Inflammatory macrophage treated with lipopolysaccharide for 4 hours (primary cell): ENCODE measurements at regions not wholly inside any gene's neighbourhood (a gene's known extent, or its start where the extent isn't known, plus 50 kb on each side); places are given as distances from the start of the nearest gene placed in this dataset.

Experiments
- DNase-seq: peaks from one replicate; pipeline ENCODE4 v3.0.0-alpha.2; 2020

DNA sequence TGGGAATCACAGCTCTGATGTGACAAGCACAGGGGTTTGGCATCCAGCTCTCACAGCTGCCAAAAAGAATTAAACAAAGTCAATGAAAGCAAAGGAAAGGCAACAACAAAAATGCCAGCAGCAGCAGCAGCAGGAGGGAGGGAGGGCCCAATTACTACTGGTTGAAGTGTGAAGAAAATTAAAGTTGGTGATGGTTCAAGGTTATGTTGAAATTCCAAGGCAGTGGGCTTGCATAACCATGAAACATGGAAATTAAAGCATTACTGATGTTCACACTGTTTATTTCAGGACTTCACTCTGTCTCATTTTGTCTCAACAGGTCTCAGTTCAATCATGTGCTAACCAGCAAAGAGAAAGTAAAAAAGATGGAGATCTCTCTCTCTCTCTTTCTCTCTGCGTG, 220.3 kb upstream of the LYPLAL1 start:
- DNase-seq: no peak

DNA sequence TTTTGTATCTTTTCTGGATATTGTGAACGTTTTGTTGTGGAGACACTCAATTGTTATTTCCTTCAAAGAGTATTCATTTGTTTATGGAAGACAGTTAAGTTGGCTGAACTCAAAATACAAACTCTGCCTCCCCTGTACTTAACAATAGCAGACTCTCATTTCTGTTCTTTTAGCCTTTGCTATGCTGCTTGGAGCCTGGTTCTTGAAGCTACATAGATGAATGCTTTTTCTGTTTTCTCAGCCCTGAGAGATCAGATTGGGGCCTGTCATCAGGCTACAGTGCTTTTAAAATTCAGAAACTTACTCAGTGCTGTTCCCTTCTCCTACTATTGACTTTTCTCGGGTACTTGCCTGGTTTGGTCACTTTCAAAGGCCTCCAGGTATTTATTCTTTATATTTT, 215.7 kb upstream of the LYPLAL1 start:
- DNase-seq: no peak

DNA sequence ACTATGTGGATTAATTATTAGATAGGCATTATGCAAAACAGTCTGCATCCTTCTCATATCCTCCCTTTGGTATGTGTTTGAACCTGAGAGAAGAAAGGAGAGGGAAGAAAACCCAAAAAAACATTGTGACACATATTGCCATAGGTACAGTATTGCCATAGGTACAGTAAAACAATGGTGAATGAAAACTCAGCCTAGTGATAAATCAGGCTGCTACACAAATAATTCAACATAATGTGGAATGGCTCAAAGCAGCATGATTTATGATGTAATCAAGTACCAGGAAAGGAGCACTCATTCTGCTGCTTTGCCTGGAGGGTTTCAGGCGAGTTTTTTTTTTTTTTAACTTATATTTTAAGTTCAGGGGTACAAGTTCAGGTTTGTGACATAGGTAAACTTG, 213.9 kb upstream of the LYPLAL1 start:
- no peak for DNase-seq

DNA sequence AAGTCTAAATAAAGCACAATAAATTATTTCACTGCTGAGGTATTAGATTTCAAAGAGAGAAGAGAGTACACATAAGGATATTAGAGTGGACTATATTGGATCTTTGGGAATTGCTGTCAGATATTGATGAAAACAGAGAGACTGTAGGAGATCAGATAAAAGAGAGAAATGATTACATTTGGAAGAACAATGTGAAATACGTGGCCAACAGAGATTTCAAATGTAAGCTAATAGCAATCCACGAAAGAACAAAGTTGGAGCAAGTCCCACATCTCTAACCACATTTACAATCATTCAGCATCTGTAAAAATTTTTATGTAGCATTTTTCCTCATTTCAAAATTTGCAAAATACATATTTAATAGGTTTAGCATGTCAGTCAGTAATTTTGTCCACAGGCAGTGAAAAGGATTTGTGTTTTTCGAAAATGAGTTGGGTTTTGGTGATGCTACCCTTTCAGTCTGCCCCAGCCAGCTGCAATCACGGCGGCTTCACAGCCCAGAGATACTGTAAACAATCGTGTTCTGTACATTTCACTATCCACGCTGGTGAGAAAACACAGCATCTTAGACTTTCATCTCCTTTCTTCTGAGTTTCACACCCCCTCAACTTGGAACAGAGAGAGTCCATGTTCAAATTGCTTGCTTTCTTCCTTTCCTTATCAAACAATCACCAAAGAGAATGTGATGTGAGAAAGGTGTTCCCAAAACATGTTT, 209.1 kb upstream of the LYPLAL1 start:
- no peak for DNase-seq

DNA sequence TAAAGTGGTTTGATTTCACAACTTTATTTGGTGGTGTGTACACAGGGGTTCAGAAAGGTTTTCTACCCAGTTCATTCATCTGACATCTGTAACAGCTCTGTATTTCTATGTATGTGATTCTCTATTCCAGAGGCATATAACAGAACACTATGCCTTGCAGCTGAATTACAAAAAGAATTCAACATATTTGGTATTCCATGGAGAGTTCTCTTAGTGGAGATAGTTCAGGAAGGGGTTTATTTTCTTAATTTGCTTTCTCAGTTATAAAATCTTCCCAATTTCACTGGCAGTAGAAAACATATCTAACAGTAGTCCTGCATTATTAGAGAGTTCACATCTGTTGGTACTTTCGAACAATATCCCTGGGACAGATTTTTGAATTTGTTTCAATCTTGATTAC, 207.9 kb upstream of the LYPLAL1 start:
- no peak for DNase-seq

DNA sequence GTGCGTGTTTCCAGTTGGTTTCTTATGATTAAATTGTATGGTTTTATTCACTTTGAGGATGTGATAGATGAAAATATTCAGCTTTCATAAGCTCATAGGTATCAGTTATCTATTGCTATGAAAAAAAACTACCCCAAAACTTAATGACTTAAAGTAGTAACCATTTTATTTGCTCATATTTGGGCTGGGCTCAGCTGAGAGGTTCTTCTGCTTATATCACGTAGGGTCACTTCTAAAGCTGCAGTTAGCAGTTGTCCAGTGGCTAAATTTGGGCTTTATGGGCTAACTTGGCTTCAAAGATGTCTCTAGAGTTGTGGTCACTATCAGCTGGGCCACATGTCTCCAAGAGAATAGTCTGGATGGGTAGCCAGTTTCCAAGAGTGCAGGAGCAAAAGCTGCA, 206.4 kb upstream of the LYPLAL1 start:
- no peak for DNase-seq

DNA sequence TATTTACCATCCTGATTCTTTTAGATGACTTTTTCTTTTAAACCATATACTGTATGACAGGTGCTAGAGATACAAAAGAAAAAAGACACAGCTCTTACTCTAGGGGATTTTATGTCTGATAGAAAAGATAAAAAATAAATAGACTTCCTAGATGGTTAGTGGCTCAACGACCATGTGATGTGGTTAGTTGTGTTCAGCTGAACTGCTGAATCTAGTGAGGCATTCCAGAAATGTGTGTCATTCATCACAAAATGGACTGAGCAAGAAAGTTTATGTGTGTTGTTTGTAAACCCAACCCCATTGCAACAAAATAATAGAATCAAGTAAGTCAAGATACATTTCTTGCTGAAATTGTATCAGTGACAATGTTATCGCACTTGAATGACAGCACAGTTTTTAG, 205.8 kb upstream of the LYPLAL1 start:
- no peak for DNase-seq

DNA sequence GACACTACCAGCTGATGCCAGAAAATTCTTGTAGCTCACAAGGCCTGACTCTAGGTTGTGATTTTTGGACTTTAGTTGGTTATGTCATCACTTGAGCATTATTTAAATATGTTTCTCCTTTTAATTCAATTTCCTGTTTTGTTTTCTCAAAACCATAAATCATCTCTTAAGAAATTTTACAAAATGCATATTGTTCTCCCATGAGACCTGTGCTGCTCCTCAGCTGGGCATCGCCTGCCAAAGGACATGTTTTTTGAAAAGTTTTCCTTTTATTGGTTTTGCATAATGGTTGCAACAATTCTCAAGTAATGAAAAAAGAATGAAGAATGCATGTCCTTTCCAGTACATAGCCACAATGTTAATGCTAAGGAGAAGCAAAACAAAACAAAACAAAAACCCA, 204.7 kb upstream of the LYPLAL1 start:
- no peak for DNase-seq

DNA sequence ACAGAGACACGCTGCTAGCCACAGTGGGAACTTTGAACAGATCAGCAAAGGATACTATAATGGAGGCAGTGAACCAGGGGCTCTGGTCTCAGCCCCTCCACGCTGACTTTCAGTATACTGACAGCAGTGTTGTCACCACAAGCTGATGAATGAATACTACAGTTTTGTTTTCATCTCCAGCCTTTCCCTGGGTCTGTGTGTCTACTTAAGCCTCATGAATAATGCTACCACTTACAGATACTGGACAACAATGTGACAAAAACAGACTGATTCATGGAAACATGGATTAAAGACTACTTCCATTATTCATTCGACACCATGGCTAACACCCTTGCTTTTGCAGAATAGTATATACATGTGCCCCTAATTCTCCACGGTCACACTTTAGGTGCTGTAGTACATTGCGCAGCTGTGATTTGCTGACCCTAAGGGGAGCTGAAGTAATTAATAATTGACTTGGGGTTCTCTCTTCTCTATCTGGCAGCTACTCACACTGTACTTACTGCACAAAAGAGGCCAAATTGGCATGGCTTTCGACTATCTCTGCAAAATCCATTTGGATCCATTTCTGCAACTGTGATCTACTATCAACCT, 203.2 kb upstream of the LYPLAL1 start:
- no peak for DNase-seq

DNA sequence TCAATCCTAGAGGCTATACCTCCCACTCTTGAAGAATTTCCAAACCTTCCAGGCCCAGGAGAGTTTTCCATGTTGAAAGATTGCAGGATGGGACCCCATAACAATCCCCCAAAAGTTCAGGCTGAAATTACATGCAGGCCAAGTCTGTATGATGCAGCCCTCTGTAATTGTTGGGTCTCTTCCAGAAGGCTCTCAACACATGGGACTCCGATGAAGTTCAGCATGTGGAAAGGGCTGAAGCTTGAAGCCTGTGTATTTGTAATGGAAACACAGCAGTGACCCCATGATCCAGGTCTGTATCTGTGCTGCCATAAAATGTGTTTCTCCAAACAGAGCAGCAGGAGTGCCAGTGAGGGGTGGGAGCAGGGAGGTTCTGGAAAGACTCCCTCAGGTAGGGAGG, 202.5 kb upstream of the LYPLAL1 start:
- no peak for DNase-seq

DNA sequence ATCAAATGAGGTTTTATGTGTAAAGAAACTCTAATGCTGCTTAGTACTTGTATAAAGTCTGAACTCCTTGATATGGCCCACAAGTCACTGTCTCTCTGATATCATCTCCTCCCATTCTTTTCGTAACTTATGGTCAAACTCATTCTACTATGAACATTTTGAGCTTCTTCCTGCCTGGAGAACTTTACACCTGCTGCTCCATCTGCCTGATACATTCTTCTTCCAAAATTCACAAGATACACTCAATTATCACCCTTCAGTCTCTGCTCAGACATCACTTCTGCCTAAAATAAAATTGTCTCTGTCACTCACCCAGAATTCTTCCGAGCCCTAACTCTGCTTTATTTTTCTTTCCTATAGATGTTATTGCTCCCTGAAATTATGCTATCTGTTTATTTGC, 192.8 kb upstream of the LYPLAL1 start:
- no peak for DNase-seq

DNA sequence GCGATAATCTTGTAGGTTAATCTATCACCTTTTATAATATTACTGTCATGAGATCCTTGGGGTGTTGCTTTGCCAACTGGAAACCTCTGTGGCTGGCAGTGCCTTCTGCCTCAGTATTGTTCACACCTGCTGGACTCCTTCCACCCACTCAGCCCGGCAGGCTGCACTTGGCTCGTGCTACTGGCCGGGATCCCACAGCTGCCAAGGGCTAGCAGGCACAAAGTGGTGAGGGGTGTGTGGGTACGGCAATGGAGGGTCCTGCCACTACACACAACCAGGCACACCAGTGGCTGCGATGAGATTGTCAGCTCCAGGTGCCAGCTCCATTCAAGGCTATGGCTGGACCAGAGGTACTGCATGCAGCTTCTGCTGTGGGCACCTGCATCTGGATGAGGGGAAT, 191.2 kb upstream of the LYPLAL1 start:
- DNase-seq: no peak

DNA sequence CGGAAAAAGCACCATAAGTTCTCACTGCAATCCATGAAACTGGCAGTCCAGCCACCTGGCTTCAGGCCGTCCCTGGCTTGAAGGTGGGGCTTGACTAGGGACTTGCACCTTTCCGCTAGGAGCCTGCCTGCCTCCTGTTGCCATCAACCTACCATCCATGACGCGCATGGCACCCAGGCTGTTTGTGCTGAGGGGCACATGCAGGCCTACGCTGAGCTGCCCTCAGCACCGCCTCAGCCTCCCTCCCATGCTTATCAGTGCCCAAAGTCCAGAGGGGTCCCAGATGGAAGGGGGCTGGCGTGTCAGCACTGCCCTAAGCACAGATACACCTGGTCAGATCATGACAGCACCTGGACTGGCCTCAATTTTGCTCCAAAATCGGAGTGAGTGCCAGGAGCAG, 190.2 kb upstream of the LYPLAL1 start:
- no peak for DNase-seq

DNA sequence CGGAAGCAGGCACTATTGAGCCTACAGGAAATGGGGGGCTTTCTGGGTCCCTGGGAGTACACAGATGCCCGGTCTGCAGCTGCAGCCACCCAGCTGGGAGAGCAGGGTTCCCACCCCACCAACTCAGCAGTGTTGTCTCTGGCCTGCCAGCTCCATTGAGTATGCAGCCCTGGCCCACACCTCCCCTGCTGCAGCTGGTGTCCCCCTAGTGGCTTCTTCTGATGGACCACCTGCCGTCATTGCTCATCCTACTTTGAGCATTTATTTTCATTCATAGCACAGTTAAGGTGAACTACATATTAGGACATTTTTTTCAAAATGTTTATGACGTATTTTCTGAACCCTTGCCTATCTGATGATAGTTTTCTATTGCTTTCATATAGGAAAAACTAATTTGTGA, 189.8 kb upstream of the LYPLAL1 start:
- DNase-seq: no peak

DNA sequence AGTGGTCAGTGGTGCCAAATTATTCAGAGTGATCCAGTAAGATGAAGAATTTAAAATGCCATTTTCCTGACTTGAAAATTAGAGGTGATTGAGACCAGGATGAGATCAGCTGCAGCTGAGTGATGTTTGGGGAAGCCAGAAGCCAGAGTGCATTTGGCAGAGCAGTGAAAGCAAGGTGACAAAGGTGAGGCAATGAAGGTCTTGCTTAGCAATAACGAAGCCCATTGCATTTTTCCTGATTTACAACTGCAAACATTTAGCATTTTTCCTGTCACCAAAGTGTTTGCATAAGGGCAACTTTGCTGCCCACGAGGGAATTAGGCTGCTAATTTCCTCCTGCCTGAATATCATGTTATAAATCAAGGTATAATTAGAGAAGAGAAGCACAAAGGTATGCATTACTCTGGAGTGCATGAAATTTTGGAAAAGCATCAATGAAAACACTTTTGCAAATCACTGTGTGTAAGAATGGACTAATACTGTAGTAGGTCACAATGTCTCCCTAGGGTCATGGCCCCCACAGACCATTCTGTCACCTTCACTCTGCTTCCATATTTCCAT, 188.2 kb upstream of the LYPLAL1 start:
- DNase-seq: no peak

DNA sequence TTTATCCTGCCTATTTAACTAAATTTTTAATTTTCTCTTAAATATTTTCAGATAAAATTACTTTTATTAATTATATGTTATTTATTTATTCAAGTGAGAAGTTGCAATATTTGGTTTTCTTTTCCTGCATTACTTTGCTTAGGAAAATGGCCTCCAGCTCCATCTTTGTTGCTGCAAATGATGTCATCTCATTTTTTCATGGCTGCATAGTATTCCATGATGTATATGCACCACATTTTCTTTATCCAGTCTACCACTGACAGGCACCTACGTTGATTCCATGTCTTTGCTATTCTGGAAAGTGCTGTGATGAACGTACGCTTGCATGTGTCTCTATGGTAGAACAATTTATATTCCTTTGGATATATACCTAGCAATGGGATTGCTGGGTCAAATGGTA, 186.9 kb upstream of the LYPLAL1 start:
- no peak for DNase-seq

DNA sequence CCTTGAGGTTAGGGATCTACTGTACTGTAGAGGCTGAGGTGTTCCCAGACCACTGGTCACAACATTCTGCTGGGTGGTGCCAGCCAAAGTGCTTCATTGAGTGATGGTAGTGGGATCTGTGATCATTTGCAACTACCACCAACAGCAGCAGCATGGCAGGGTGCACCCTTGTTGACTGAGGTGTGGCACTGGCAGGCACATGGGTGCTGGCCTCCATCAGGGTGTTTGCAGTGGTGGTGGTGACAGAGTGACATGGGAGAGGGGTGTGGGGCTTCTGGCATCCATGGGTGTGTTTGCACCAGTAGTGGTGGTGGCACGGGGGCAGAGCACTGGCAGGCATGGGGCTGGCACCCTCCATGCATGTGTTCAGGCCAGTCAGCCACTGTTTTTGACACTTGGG, 183.7 kb upstream of the LYPLAL1 start:
- no peak for DNase-seq

DNA sequence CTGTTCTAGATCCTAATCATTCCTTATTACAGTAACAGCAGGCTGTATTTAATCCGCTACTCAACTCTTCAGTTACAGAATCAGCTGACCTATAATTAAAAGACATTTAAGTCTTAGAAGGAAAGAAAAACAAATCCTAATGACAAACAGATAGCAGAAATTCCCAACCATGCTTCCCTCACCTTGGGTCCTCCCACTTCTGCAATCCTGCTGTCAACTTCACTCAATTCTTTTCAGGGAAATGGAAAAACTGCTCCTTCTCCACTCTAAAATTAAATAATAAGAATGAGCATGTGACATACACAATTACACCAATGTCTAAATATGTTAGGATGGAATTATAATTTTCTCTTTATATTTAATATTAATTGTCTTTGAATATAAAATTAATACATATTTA, 182.6 kb upstream of the LYPLAL1 start:
- DNase-seq: no peak

DNA sequence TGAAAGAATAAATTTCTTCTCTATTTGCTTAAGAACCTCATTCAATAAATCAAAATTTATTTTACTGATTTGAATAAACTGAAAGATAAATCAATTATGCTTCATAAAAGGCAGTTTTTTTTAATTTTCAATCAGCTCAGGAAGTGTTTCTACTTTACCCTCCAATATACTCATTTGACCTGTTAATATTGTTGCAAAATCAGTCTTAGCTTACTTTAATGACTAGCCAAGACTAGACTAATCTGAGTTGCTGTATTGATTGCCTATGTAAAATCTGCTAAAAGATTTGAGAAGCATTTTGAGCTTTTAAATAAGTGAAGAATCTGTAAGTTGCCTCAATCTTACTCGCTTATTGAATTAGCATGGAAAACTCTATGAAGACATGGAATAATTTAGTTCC, 179.1 kb upstream of the LYPLAL1 start:
- DNase-seq: no peak

DNA sequence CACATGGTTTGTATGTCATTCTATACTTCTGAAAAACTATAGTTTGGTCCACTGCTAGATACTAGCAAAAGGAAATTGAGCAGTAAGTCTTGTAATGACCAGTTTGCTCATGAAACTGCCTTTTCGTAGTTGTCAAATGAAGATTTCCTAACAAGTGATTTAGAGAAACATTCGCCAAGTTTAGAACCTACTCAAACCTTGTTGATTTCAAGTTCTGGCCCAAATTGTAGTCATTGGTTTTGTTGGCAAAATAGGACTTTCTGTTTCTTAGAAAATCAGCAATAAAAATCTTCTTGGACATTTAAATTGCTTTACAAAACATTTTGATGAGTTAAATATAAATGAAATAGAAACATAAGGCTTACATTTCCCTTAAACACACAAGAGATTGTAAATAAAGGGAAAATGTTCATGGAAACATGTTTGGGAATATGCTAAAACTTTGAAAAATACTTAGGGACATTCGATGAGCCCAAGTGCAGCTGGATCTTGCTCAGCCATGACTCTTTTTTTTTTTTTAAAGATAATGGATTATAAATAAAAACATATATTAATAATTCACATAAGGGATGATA, 178.5 kb upstream of the LYPLAL1 start:
- no peak for DNase-seq

DNA sequence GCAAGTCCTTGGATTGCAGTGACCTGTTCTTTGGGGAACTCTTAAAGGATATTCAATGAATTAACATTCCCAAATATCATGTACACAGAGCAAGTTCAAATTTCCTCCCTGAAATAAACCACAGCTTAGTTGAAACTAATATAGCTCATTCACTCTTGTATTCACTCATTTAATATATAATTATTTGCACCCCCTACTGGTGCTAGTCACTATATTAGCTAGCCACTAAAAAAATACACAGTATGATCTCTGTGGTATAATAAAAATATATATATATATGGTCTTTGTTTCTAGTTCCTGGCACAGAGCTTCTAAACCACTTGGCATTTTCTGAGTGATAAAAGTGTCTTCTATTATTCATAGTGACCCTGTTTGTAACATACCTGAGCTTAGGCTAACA, 177.3 kb upstream of the LYPLAL1 start:
- no peak for DNase-seq

DNA sequence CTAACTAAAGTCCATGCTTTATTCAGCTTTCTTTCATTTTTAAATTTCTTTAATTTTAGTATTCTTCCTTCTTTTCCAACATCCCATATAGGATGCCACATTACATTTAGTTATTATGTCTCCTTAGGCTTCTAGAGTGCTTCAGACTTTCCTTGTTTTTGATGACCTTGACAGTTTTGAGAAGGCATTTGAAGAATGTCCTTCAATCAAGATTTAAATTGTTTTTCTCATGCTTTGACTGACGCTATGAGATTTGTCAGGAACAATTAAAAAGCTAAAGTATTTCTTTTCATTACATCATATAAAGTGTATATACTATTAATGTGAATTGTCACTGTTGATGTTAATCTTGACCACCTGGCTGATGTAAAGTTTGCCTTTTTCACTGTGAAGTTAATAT, 173.7 kb upstream of the LYPLAL1 start:
- DNase-seq: no peak

DNA sequence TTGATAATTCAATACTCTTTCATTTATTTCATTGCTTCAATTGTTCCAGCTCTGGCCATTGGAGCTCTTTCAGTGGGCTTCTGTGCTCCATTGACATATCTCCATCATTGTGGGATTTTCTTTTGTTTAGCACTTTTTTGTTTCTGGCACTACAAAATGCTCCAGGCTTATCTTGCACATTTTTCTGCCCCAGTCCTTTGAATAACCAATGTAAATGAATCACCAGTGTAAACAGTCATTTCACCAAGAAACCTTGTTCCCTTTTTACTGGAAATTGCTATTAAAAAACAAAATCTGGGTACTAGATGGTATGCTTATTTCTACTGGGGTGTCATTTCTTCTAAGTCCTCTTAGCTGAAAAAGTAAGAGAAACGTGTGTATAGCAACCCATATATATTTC, 173.0 kb upstream of the LYPLAL1 start:
- DNase-seq: no peak

DNA sequence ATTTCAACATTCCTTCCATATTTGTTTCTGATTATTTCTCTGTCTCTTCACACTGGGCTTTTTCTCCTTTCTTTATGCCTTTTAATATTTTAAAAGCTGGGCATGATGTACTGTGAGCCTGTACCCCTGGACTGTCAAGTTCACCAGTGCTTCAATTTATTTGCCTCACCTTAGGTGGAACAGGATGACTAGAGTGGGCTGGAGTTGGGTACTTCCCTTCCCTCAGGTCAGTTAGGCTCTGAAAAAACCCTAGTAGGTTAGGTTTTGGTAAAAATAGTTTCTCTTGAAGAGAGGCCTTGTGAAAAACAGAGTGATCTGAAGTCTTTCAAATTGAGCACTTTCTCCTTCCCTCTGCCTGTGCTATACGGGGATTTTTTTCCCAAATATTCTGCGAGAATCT, 163.0 kb upstream of the LYPLAL1 start:
- no peak for DNase-seq

DNA sequence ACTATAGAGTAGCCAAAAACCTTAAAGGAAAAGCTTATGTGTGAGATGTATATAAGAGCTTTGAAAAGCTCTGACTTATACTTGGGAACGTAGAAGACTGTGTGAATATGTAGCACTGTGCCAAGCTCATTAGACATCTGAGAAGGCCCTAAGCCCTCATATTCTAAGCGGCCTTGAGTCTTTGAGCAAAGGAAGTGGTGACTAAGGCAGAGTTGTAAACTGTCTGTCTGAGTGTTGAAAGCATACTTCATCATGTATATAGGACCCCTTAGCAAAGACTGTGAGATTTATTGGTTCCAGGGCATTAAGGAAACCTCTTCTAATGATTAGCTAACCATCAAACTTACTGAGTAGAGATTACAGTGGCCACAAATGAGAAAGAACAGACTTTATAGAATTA, 153.3 kb upstream of the LYPLAL1 start:
- no peak for DNase-seq
